Gastrocnemius medialis (tissue), 4 donors: ENCODE measurements at regions not wholly inside any gene's neighbourhood (a gene's known extent, or its start where the extent isn't known, plus 50 kb on each side); places are given as distances from the start of the nearest gene placed in this dataset.

Source experiments
- CTCF ChIP-seq, 5 experiments: fragments of 450-650 bp in 3 of 5; fragments of 200-600 bp in 2 of 5; sonication (generic) in 2 of 5; IDR thresholded peaks in 4 of 5; conservative IDR thresholded peaks in 1 of 5; 1 replicate in 4 of 5; 2 replicates in 1 of 5; pipeline ENCODE4 v1.5.1; 2016 to 2019; ENCODE audit warnings: antibody characterized with exemption in 5 of 5, mild to moderate bottlenecking in 3 of 5, moderate library complexity in 3 of 5
- POLR2A ChIP-seq, 2 donors: fragments of 450-650 bp; IDR thresholded peaks; one replicate each; pipeline ENCODE4 v1.6.1; 2017; ENCODE audit warnings: antibody characterized with exemption in 2 of 2, mild to moderate bottlenecking in 2 of 2, moderate library complexity in 2 of 2

DNA sequence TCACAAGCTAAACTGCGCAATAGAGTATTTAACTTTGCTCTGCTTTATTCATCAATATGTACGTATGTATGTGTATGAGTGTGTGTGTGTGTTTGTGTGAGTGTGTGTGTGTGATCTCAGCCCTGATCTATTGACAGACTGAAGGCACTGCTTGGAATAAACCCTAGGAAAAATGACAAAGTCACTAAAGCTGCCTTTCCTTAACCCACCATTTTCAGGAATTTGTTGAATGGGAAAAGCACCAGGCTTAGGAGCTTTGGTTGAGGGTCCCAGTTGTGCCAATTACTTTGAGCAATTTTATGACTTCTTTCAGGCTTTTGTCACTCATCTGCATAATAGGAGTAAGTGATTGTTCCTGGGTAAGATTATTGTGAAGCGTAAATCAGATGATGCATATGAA, 108.6 kb upstream of the TLR4 start:
- TF ChIP-seq CTCF (IDR thresholded peaks at IDR 0.05 in 4 of 5, conservative IDR thresholded peaks at IDR 0.05 in 1 of 5) = no peak
- no peak for TF ChIP-seq POLR2A (IDR thresholded peaks at IDR 0.05)
